ENCODE measurements at regions not wholly inside any gene's neighbourhood (a gene's known extent, or its start where the extent isn't known, plus 50 kb on each side); places are given as distances from the start of the nearest gene placed in this dataset.
"Not testable (repeated sequence)": the region's sequence is repeated elsewhere in the genome, so short reads cannot be mapped to it uniquely, and the experiment has no call there.

DNA sequence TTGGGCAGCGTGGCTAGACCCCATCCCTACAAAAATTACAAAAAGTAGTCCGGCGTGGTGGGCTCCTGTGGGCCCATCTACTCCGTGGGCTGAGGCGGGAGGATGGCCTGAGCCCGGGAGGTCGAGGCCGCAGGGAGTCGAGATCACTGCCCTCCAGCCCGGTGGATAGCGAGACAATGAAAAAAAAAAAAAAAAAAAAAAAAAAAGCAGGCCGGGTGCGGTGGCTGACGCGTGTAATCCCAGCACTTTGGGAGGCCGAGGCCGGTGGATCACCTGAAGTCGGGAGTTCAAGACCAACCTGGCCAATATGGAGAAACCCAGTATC is 110.5 kb upstream of the LPCAT1 start:
- peak overlapping the region; percentile 58 for H3K4me3 ChIP-seq (ENCODE audit: low read length)
- no peak for DNase-seq (ENCODE audit: low read depth)
- TF ChIP-seq CTCF (IDR thresholded peaks at IDR 0.05; ENCODE audit: insufficient read depth, low read depth, low read length, missing control alignments) = no peak

DNA sequence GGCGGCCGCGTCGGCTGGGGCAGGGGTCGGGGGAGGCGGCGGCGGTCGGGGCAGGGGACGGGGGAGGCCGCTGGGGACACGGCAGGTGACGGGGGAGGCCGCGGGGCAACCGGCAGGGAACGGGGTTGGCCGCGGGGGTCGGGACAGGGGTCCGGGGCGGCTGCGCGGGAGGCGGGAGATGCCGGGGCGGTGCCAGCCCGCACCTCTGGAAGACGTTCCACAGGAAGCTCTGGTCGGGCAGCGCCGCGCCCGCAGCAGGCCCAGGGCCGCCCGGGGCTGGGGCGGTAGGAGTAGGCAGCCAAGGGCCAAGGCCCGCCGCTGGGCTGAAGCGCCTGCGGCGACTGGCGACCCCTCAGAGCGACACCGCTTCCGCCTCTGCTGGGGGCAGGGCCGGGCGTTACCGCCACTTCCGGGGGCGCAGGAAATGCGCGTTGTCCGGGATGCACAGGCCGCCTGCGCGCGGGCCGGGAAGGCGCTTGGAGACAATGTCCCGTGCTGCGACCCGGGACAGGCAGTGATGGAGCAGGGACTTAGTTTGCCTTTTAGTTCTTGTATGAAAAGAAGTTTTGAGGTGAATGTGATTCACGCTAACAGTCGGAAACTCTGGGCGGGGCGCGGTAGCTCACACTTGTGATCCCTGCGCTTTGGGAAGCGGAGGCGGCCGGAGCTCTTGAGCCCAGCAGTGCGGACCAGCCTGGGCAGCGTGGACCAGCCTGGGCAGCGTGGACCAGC is 110.0 kb upstream of the LPCAT1 start:
- no peak for TF ChIP-seq CTCF (IDR thresholded peaks at IDR 0.05; ENCODE audit: insufficient read depth, low read depth, low read length, missing control alignments)
- peak; percentile 57 for DNase-seq (ENCODE audit: low read depth)
- H3K4me3 ChIP-seq (ENCODE audit: low read length) = peak overlapping the region; percentile 58

DNA sequence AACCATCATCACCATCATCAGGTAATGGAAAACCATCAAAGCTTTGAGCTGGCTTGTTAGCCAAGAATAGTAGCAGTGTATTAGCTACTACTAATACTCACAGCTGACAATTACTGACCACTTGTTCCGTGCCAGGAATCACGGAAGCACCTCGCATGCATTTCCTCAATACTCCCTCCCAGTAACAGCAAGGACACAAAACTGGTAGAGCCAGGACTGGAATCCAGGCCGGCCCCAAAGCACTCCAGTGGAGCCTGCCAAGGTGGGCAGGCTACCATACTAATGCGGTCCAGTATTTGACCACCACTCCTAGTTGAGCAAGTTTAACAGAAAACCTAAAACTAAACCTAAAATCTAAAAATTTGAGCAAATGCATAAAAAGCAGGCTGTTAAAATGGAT is 107.2 kb upstream of the LPCAT1 start:
- DNase-seq (ENCODE audit: low read depth) = not testable (repeated sequence)

DNA sequence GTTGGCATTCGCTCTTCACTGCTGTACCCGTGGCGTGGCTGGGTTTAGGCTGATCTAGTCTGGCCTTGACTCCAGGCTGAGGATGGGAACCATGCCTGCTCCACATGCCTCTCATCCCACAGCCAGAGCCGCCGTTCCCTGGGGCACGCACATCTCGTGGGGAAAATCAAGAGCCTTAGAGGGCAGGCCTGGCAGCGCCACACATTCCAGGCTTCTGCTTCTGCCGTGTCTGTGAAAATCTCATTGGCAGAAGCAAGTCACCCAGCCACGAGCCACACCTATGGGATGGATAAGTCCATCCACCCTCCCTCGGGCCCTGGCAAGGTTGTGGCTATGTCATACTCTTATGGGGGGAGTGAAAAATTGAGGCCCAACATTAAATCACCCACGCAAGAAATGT is 102.6 kb upstream of the LPCAT1 start:
- not testable (repeated sequence) for DNase-seq (ENCODE audit: low read depth); H3K4me3 ChIP-seq (ENCODE audit: low read length)

More for the DNA sequence above, 107.2 kb upstream of the LPCAT1 start:
- H3K4me3 ChIP-seq (ENCODE audit: low read length) = not testable (repeated sequence)

GRCh38 chr5:1619531-1619930 is 95.8 kb upstream of the LPCAT1 start:
- DNase-seq (ENCODE audit: low read depth); H3K4me3 ChIP-seq (ENCODE audit: low read length): not testable (repeated sequence)

DNA sequence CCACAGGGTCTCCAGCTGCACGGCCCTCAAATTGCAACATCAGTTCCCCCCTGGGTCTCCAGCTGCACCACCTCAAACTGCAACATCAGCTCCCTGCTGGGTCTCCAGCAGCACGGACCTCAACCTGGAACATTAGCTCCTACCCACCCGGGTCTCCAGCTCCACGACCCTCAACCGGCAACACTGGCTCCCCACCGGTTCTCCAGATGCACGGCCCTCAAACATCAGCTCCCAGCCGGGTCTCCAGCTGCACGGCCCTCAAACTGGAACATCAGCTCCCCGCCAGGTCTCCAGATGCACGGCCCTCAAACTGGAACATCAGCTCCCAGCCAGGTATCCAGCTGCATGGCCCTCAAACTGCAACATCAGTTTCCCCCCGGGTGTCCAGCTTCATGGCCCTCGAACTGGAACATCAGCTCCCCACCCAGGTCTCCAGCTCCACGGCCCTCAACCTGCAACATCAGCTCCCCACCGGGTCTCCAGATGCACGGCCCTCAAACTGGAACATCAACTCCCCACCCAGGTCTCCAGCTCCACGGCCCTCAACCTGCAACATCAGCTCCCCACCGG is 94.6 kb upstream of the LPCAT1 start:
- not testable (repeated sequence) for DNase-seq (ENCODE audit: low read depth); H3K4me3 ChIP-seq (ENCODE audit: low read length)

- not testable (repeated sequence) for H3K4me3 ChIP-seq (ENCODE audit: low read length); DNase-seq (ENCODE audit: low read depth)
Measured at GRCh38 chr5:1617236-1617755, 93.5 kb upstream of the LPCAT1 start.

GRCh38 chr5:1613515-1613914 is 89.8 kb upstream of the LPCAT1 start:
- DNase-seq (ENCODE audit: low read depth); H3K4me3 ChIP-seq (ENCODE audit: low read length): not testable (repeated sequence)

GRCh38 chr5:1610526-1610925 is 86.8 kb upstream of the LPCAT1 start:
- DNase-seq (ENCODE audit: low read depth); H3K4me3 ChIP-seq (ENCODE audit: low read length): not testable (repeated sequence)

- not testable (repeated sequence) for H3K4me3 ChIP-seq (ENCODE audit: low read length); DNase-seq (ENCODE audit: low read depth)
Measured at GRCh38 chr5:1609111-1609510, 85.4 kb upstream of the LPCAT1 start.

- peak; percentile 63 for DNase-seq (ENCODE audit: low read depth)
- not testable (repeated sequence) for H3K4me3 ChIP-seq (ENCODE audit: low read length)
Measured at GRCh38 chr5:1608336-1608735, 84.6 kb upstream of the LPCAT1 start.

DNA sequence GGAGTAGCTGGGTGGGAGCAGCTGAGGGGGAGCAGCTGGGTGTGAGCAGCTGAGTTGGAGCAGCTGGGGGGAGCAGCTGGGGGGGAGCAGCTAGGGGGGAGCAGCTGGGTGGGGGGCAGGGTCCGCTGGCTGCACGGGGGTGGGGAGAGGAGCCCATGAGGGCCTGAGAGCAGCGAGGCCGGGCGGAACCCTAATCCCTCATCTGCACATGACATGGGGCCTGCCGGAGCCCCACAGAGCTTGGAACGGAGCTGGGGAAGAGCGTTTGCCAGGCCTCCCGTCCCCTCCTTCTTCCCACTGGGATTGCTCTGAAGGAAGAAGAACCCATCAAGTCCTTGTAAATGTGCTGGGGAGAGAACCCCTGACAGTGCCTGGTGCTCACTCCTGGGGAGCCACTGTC is 83.2 kb upstream of the LPCAT1 start:
- not testable (repeated sequence) for H3K4me3 ChIP-seq (ENCODE audit: low read length); DNase-seq (ENCODE audit: low read depth)

- not testable (repeated sequence) for H3K4me3 ChIP-seq (ENCODE audit: low read length); DNase-seq (ENCODE audit: low read depth)
Measured at GRCh38 chr5:1603916-1604315, 80.2 kb upstream of the LPCAT1 start.
